Trophoblast cell (in vitro differentiated cells and primary cell): ENCODE measurements at regions not wholly inside any gene's neighbourhood (a gene's known extent, or its start where the extent isn't known, plus 50 kb on each side); places are given as distances from the start of the nearest gene placed in this dataset.

Experiments
- DNase-seq, 2 donors: peaks; one replicate each; pipeline ENCODE4 v3.0.0-alpha.2; 2016
- H2AFZ ChIP-seq: 2 replicates; pipeline ENCODE4 v1.6.1; 2013; ENCODE audit warnings: low read length, moderate library complexity, mild to moderate bottlenecking; ENCODE audit not compliant: insufficient read depth, poor library complexity
- H2AK5ac ChIP-seq: 2 replicates; pipeline ENCODE4 v1.6.1; 2013; ENCODE audit warnings: mild to moderate bottlenecking, low read length
- H2BK120ac ChIP-seq: 2 replicates; pipeline ENCODE4 v1.6.1; 2013; ENCODE audit warnings: low read length, mild to moderate bottlenecking, moderate library complexity; ENCODE audit not compliant: insufficient read depth, poor library complexity
- H2BK12ac ChIP-seq: 2 replicates; pipeline ENCODE4 v1.6.1; 2013; ENCODE audit warnings: mild to moderate bottlenecking, low read length, moderate library complexity
- H2BK5ac ChIP-seq: 2 replicates; pipeline ENCODE4 v1.6.1; 2013; ENCODE audit warnings: low read length, low read depth, moderate library complexity, mild to moderate bottlenecking; ENCODE audit not compliant: poor library complexity
- H3K14ac ChIP-seq: 2 replicates; pipeline ENCODE4 v1.6.1; 2013; ENCODE audit warnings: mild to moderate bottlenecking, low read length
- H3K18ac ChIP-seq: 2 replicates; pipeline ENCODE4 v1.6.1; 2013; ENCODE audit warnings: mild to moderate bottlenecking, low read length
- H3K23ac ChIP-seq: 2 replicates; pipeline ENCODE4 v1.6.1; 2013; ENCODE audit warnings: low read length
- H3K27ac ChIP-seq: 2 replicates; pipeline ENCODE4 v1.5.1; 2013; ENCODE audit warnings: low read depth, mild to moderate bottlenecking, inconsistent platforms, low read length, moderate library complexity
- H3K27me3 ChIP-seq: 2 replicates; pipeline ENCODE4 v1.6.1; 2013; ENCODE audit warnings: inconsistent platforms, mild to moderate bottlenecking, low read length, moderate library complexity; ENCODE audit not compliant: insufficient read depth
- H3K36me3 ChIP-seq, 2 experiments: 1 replicate in 1 of 2; 2 replicates in 1 of 2; pipeline ENCODE4 v1.6.1; 2013; ENCODE audit warnings: low read length in 2 of 2, mild to moderate bottlenecking in 2 of 2, moderate library complexity in 1 of 2; ENCODE audit not compliant: insufficient read depth in 2 of 2, control insufficient read depth in 1 of 2
- H3K4ac ChIP-seq: 2 replicates; pipeline ENCODE4 v1.6.1; 2013; ENCODE audit warnings: low read depth, mild to moderate bottlenecking, low read length, moderate library complexity
- H3K4me1 ChIP-seq, 2 experiments: 1 replicate in 1 of 2; 2 replicates in 1 of 2; pipeline ENCODE4 v1.6.1; 2013; ENCODE audit warnings: low read length in 2 of 2, mild to moderate bottlenecking in 2 of 2, moderate library complexity in 1 of 2; ENCODE audit not compliant: insufficient read depth in 2 of 2, control insufficient read depth in 1 of 2
- H3K4me2 ChIP-seq: 2 replicates; pipeline ENCODE4 v1.6.1; 2013; ENCODE audit warnings: inconsistent platforms, mild to moderate bottlenecking, low read length, moderate library complexity
- H3K4me3 ChIP-seq: 2 replicates; pipeline ENCODE4 v1.5.1; 2013; ENCODE audit warnings: mild to moderate bottlenecking, low read depth, low read length, inconsistent platforms
- H3K79me1 ChIP-seq: one replicate; pipeline ENCODE4 v1.6.1; 2013; ENCODE audit warnings: low read length
- H3K79me2 ChIP-seq: 2 replicates; pipeline ENCODE4 v1.6.1; 2013; ENCODE audit warnings: low read length, mild to moderate bottlenecking; ENCODE audit not compliant: control insufficient read depth, insufficient read depth, poor library complexity
- H3K9ac ChIP-seq: 2 replicates; pipeline ENCODE4 v1.6.1; 2013; ENCODE audit warnings: mild to moderate bottlenecking, low read length
- H3K9me3 ChIP-seq: 2 replicates; pipeline ENCODE4 v1.6.1; 2013; ENCODE audit warnings: low read depth, mild to moderate bottlenecking, control low read depth, inconsistent platforms, low read length; ENCODE audit not compliant: insufficient read depth
- H4K12ac ChIP-seq: 2 replicates; pipeline ENCODE4 v1.6.1; 2013; ENCODE audit warnings: low read depth, mild to moderate bottlenecking, low read length, moderate library complexity
- H4K8ac ChIP-seq: 2 replicates; pipeline ENCODE4 v1.6.1; 2013; ENCODE audit warnings: low read depth, mild to moderate bottlenecking, low read length, moderate library complexity
- H4K91ac ChIP-seq: one replicate; pipeline ENCODE4 v1.6.1; 2013; ENCODE audit warnings: low read depth, mild to moderate bottlenecking, low read length, moderate library complexity
- WGBS: extraction: QIAGEN DNeasy Blood & Tissue Kit; methylation state at CpG from one replicate; pipeline ENCODE4 v1.1.7; 2013; ENCODE audit warnings: missing lambda C conversion rate; ENCODE audit not compliant: insufficient read length, insufficient coverage; ENCODE audit errors: extremely low coverage; 5-methylcytosine and 5-hydroxymethylcytosine counted together

DNA sequence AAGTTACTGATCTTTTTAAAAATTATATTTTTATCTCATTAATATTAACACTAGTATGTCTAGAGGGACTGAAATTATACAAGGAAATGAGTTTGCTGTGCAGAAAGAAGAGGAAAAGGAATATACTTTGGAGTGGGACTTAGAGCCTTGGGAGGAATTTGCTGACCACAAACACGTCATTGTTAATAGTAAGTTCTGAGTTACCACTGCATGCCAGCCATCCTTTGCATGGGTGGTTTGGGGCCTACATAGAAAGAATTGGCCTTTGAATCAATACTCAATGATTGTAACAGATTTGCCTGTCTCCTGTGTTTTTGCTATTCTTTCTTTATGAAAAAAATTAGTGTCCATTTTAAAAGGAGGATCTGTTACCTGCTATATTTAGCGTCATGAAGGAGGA, 232.6 kb upstream of the TNC start:
- H2AFZ ChIP-seq, result no peak overlapping the region
- H3K79me2 ChIP-seq, result no peaks in the 10 kb centered on the region

DNA sequence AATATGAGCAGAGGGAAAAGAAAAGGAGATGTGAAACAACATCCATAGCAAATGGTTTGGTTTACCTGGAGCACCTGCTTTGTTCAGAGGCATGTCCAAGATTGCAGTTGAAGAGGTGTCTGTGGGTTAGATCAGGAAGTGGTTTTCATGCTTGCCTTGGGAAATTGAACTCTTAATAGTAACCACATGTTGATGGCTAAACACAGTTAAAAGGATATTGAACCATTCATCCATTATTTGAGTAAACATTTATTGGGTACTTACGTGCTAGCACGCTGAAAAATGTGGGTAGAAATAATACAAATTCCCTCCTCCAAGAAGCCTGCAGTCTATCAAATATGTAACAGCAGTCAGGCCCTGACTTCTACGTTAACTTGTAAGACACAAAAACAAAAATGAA, 235.7 kb upstream of the TNC start:
- H3K27ac ChIP-seq, result no peak overlapping the region
- no peak overlapping the region for H2BK12ac ChIP-seq
- no peak overlapping the region for H4K8ac ChIP-seq
- H4K91ac ChIP-seq, result no peak overlapping the region
- H2AK5ac ChIP-seq, result no peak overlapping the region
- H3K9me3 ChIP-seq, result no peaks in the 10 kb centered on the region
- H3K4me3 ChIP-seq, result no peak overlapping the region
- H3K14ac ChIP-seq, result no peak overlapping the region
- no peaks in the 10 kb centered on the region for H3K79me1 ChIP-seq
- no peaks in the 10 kb centered on the region for H3K36me3 ChIP-seq
- no CpG with 5 or more reads among the region's 3 CpGs for WGBS
- H3K79me2 ChIP-seq, result no peaks in the 10 kb centered on the region
- no peak overlapping the region for H2BK5ac ChIP-seq
- H3K4me1 ChIP-seq, result no peaks in the 10 kb centered on the region
- DNase-seq, result no peak
- H3K23ac ChIP-seq, result no peak overlapping the region
- H3K9ac ChIP-seq, result no peak overlapping the region
- H3K4me2 ChIP-seq, result no peak overlapping the region
- no peaks in the 10 kb centered on the region for H3K27me3 ChIP-seq
- no peak overlapping the region for H4K12ac ChIP-seq
- H3K4ac ChIP-seq, result no peak overlapping the region
- no peak overlapping the region for H2AFZ ChIP-seq
- H3K18ac ChIP-seq, result no peak overlapping the region
- H2BK120ac ChIP-seq, result no peak overlapping the region

More for the DNA sequence above, 232.6 kb upstream of the TNC start:
- no peak overlapping the region for H3K4me2 ChIP-seq
- no peak overlapping the region for H3K18ac ChIP-seq
- no peak overlapping the region for H2BK120ac ChIP-seq
- H3K9ac ChIP-seq, result no peak overlapping the region
- no CpG with 5 or more reads among the region's 2 CpGs for WGBS
- no peak overlapping the region for H2AK5ac ChIP-seq
- H3K36me3 ChIP-seq, result no peaks in the 10 kb centered on the region
- peaks cover 6% of the 10 kb centered on the region for H3K9me3 ChIP-seq
- no peak overlapping the region for H4K12ac ChIP-seq
- no peak overlapping the region for H2BK5ac ChIP-seq
- H4K8ac ChIP-seq, result no peak overlapping the region
- no peaks in the 10 kb centered on the region for H3K27me3 ChIP-seq
- no peaks in the 10 kb centered on the region for H3K79me1 ChIP-seq
- H3K23ac ChIP-seq, result no peak overlapping the region
- H2BK12ac ChIP-seq, result no peak overlapping the region
- H4K91ac ChIP-seq, result no peak overlapping the region
- no peak overlapping the region for H3K14ac ChIP-seq
- no peak overlapping the region for H3K4ac ChIP-seq
- H3K4me1 ChIP-seq, result no peaks in the 10 kb centered on the region
- H3K4me3 ChIP-seq, result no peak overlapping the region
- H3K27ac ChIP-seq, result no peak overlapping the region
- DNase-seq, result no peak

DNA sequence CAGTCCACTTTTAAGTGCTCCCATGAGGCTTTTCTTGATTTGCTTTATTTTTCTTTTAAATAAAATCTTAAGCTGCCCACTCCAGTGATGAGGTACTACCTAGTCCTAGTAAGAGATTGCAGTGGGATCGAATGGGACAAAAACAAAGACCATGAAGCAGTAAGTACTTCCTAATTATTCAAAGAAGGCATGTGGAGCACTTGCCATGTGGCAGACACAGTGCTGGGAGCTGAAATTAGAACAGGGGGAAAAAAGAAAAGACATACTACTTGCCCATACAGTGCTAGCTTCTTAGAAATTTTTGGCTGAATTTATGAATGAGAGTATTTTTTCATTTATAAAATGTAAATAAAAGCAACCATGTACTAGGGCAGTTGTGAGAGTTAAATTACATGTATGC, 239.9 kb upstream of the TNC start:
- Histone ChIP-seq H3K14ac (no peak overlapping the region), H2AK5ac (no peak overlapping the region), H2AFZ (no peak overlapping the region), H3K79me2 (no peaks in the 10 kb centered on the region), H3K9ac (no peak overlapping the region), H2BK120ac (no peak overlapping the region), H3K4me2 (no peak overlapping the region), H3K4me1 (no peaks in the 10 kb centered on the region), H3K23ac (no peak overlapping the region), H3K18ac (no peak overlapping the region), H4K12ac (no peak overlapping the region), H2BK12ac (no peak overlapping the region), H3K36me3 (no peaks in the 10 kb centered on the region), H3K27me3 (no peaks in the 10 kb centered on the region), H3K79me1 (no peaks in the 10 kb centered on the region), H4K8ac (no peak overlapping the region), H3K27ac (no peak overlapping the region), H2BK5ac (no peak overlapping the region), H3K4ac (no peak overlapping the region), H4K91ac (no peak overlapping the region), H3K9me3 (no peaks in the 10 kb centered on the region), H3K4me3 (no peak overlapping the region)
- no peak for DNase-seq
- WGBS, result no CpG with 5 or more reads among the region's 1 CpG

DNA sequence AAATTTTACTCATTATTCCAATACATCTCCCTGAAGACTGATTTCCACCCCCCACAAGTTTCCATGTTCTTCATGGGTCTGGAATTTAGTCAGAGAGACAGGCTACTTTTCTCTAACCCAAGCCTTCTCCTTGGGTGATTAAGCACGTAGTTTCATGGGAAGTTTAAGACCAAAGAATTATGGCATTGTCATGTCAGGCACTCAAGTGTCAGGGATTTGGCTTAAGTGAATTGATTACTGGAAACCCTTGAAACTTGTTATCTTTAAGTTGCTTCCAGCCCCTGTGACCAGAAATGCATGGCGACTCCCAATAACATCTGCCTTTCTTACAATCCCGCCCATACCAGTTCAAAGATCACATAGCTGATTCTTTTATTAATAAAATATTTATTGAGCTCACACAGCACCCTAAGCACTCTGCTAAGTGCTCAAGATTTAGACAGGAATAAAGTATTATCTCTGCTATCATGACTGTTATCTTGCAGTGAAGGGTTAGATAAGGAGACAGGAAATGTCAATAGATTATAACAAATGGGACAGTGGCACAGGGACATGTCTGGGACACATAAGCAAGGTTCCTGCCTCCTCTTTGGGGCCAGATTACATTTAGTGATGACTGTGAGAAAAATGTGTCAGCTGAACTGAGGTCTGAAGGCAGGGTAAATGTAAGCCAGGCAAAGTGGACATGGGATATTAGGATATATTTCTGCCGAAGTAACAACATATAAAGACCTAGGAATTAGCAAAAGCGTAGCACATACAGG, 241.2 kb upstream of the TNC start:
- no peak overlapping the region for H3K27ac ChIP-seq
- H3K79me2 ChIP-seq, result no peaks in the 10 kb centered on the region
- no peak overlapping the region for H2BK12ac ChIP-seq
- H4K91ac ChIP-seq, result no peak overlapping the region
- H3K4me2 ChIP-seq, result no peak overlapping the region
- H3K79me1 ChIP-seq, result no peaks in the 10 kb centered on the region
- H2BK5ac ChIP-seq, result no peak overlapping the region
- H3K36me3 ChIP-seq, result no peaks in the 10 kb centered on the region
- no peaks in the 10 kb centered on the region for H3K9me3 ChIP-seq
- H3K23ac ChIP-seq, result no peak overlapping the region
- H4K8ac ChIP-seq, result no peak overlapping the region
- H3K4me3 ChIP-seq, result no peak overlapping the region
- no peak overlapping the region for H3K4ac ChIP-seq
- WGBS, result no CpG with 5 or more reads among the region's 5 CpGs
- no peaks in the 10 kb centered on the region for H3K27me3 ChIP-seq
- no peak overlapping the region for H2AK5ac ChIP-seq
- no peak overlapping the region for H3K14ac ChIP-seq
- no peak overlapping the region for H3K18ac ChIP-seq
- H2AFZ ChIP-seq, result no peak overlapping the region
- H3K9ac ChIP-seq, result no peak overlapping the region
- no peak for DNase-seq
- H4K12ac ChIP-seq, result no peak overlapping the region
- H3K4me1 ChIP-seq, result no peaks in the 10 kb centered on the region
- no peak overlapping the region for H2BK120ac ChIP-seq
